ENCODE measurements at regions not wholly inside any gene's neighbourhood (a gene's known extent, or its start where the extent isn't known, plus 50 kb on each side); places are given as distances from the start of the nearest gene placed in this dataset.

DNA sequence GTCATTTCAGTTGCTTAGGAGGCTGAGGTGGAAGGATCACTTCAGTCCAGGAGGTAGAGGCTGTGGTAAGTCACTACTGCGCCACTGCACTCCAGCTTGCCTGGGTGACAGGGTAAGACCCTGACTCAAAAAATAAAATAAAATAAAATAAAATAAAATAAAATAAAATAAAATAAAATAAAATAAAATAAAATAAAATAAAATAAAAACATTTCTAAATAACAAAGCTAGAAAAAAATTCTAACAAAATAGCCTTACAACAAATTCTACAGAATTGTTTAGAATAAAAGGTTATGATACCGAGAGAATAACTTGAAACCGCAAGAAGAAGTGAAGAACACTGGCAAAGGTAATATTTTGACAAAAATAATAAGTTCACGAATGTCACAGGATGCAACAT lies 794.3 kb downstream of the NR2F2 start:
- no peak for TF ChIP-seq CTCF (IDR thresholded peaks at IDR 0.05 in 4 of 5, conservative IDR thresholded peaks at IDR 0.05 in 1 of 5)
- TF ChIP-seq POLR2A (IDR thresholded peaks at IDR 0.05), result no peak

Data from gastrocnemius medialis (tissue), 4 donors.